Thyroid gland (tissue), 4 donors: ENCODE measurements at regions not wholly inside any gene's neighbourhood (a gene's known extent, or its start where the extent isn't known, plus 50 kb on each side); places are given as distances from the start of the nearest gene placed in this dataset.

Experiments
- DNase-seq, 2 donors: peaks; one replicate each; pipeline ENCODE4 v3.0.0-alpha.2; 2019
- H3K27ac ChIP-seq, 3 donors: fragments of 200-600 bp; sonication (generic); 1 replicate in 2 of 3; 2 replicates in 1 of 3; pipeline ENCODE4 v1.5.1; 2016 to 2019; ENCODE audit warnings: mild to moderate bottlenecking in 1 of 3, moderate library complexity in 1 of 3
- H3K27me3 ChIP-seq: fragments of 200-600 bp; sonication (generic); one replicate; pipeline ENCODE4 v1.5.1; 2019
- H3K36me3 ChIP-seq, 2 donors: fragments of 200-600 bp; sonication (generic); one replicate each; pipeline ENCODE4 v1.5.1; 2016 to 2019
- H3K4me1 ChIP-seq, 2 donors: fragments of 200-600 bp; sonication (generic); one replicate each; pipeline ENCODE4 v1.5.1; 2017 to 2019
- H3K4me3 ChIP-seq, 3 donors: fragments of 200-600 bp; sonication (generic); replicated peaks in 1 of 3; 1 replicate in 2 of 3; 2 replicates in 1 of 3; pipeline ENCODE4 v1.5.1; 2016; ENCODE audit warnings: mild to moderate bottlenecking in 1 of 3
- H3K9me3 ChIP-seq: fragments of 200-600 bp; sonication (generic); one replicate; pipeline ENCODE4 v1.5.1; 2017
- POLR2A ChIP-seq, 2 donors: fragments of 450-650 bp; IDR thresholded peaks; one replicate each; pipeline ENCODE4 v1.6.1; 2017; ENCODE audit warnings: antibody characterized with exemption in 2 of 2, mild to moderate bottlenecking in 2 of 2, moderate library complexity in 1 of 2
- WGBS, 2 donors: methylation state at CpG; one replicate each; pipeline ENCODE4 v1.1.5; 2017; 5-methylcytosine and 5-hydroxymethylcytosine counted together
- intact Hi-C: fragments of 100-400 bp; cut with DNase I; formaldehyde crosslinking; loops from one replicate; pipeline ENCODE4 v1.15.1; 2023
- TF ChIP-seq, protein P1 (sequence below), 6 experiments: fragments of 200-600 bp in 3 of 6; fragments of 450-650 bp in 3 of 6; sonication (generic) in 3 of 6; IDR thresholded peaks; one replicate each; pipeline ENCODE4 v1.5.1; 2016 to 2019; ENCODE audit warnings: antibody characterized with exemption in 6 of 6, mild to moderate bottlenecking in 2 of 6, inconsistent platforms in 1 of 6, moderate library complexity in 1 of 6

DNA sequence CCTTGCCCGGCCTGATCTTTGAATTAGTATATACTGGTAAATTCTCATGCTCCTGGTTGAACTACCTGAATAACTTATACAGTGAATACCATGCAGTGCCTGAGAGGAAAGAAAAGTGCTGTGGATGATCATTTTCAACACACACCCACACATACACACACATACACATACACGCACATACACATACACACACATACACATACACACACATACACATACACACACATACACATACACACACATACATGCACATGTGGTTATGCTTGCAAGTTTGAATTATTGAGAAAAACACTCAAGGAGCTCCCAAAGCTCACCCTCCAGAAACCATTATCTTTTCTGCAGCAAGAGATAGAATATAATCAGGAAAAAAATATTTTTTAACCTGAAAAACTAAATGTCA, 366.9 kb upstream of the RASGEF1B start:
- 73 to 85% methylated on average over 2 of the region's 2 CpGs for WGBS, 2 donors
- intact Hi-C loops, result no loop called here

DNA sequence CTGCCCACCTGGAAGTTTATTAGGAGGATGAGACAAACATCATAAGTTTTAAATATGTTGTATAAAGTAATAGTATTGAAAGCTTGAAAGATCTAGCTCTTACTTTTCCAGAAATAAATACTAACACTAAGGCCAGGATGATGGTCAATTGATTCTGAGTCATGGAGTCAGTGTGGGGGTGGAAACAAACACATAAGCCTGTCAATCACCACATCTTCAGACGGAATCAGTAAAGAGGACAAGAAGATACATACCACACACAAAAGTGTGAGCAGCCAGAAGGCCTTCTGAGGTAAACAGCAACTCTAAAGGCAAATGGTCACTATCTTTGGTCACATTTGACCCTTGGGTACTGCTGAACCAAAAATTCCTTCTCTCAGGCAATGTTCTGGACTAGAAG, 365.0 kb upstream of the RASGEF1B start:
- 34 to 93% methylated on average over 1 of the region's 1 CpG for WGBS, 2 donors
- DNase-seq, result no peak
- TF ChIP-seq POLR2A (IDR thresholded peaks at IDR 0.05), result no peak
- TF ChIP-seq, protein P1, sequence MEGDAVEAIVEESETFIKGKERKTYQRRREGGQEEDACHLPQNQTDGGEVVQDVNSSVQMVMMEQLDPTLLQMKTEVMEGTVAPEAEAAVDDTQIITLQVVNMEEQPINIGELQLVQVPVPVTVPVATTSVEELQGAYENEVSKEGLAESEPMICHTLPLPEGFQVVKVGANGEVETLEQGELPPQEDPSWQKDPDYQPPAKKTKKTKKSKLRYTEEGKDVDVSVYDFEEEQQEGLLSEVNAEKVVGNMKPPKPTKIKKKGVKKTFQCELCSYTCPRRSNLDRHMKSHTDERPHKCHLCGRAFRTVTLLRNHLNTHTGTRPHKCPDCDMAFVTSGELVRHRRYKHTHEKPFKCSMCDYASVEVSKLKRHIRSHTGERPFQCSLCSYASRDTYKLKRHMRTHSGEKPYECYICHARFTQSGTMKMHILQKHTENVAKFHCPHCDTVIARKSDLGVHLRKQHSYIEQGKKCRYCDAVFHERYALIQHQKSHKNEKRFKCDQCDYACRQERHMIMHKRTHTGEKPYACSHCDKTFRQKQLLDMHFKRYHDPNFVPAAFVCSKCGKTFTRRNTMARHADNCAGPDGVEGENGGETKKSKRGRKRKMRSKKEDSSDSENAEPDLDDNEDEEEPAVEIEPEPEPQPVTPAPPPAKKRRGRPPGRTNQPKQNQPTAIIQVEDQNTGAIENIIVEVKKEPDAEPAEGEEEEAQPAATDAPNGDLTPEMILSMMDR (IDR thresholded peaks at IDR 0.05), result no peak
- no peaks in the 10 kb centered on the region for H3K27me3 ChIP-seq
- intact Hi-C loops, result no loop called here
- no peak overlapping the region for H3K4me3 ChIP-seq
- H3K4me1 ChIP-seq, result no peaks in the 10 kb centered on the region
- no peak overlapping the region for H3K27ac ChIP-seq
- H3K9me3 ChIP-seq, result no peaks in the 10 kb centered on the region
- no peaks in the 10 kb centered on the region for H3K36me3 ChIP-seq

More for the DNA sequence above, 366.9 kb upstream of the RASGEF1B start:
- H3K27ac ChIP-seq, result no peak overlapping the region
- no peaks in the 10 kb centered on the region for H3K4me1 ChIP-seq
- no peaks in the 10 kb centered on the region for H3K36me3 ChIP-seq
- no peak for DNase-seq
- no peak overlapping the region for H3K4me3 ChIP-seq
- no peaks in the 10 kb centered on the region for H3K9me3 ChIP-seq
- TF ChIP-seq, protein P1 (IDR thresholded peaks at IDR 0.05), result no peak
- TF ChIP-seq POLR2A (IDR thresholded peaks at IDR 0.05), result no peak
- H3K27me3 ChIP-seq, result no peaks in the 10 kb centered on the region

DNA sequence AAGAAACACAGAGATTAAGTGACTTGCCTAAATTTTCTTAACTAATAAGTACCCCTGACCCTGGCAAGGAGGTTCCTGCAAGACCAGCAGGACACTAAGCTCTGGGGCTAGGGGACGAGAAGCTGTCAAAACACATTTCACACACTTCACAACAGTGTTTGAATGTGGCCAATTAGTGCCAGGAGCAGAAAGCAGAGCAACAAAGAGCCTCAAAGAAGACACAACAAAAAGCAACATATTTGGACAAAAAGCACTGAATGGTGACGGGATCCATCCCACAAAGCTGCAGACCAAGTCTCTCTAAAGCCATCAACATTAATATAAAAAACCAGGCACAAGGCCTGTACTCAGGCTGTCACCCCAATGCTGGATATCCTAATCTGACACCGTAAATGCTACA, 361.9 kb upstream of the RASGEF1B start:
- H3K27ac ChIP-seq, result no peak overlapping the region
- H3K27me3 ChIP-seq, result no peaks in the 10 kb centered on the region
- DNase-seq, result no peak
- no peaks in the 10 kb centered on the region for H3K9me3 ChIP-seq
- H3K36me3 ChIP-seq, result no peaks in the 10 kb centered on the region
- no peak overlapping the region for H3K4me3 ChIP-seq
- TF ChIP-seq, protein P1 (IDR thresholded peaks at IDR 0.05), result no peak
- no peak for TF ChIP-seq POLR2A (IDR thresholded peaks at IDR 0.05)
- intact Hi-C loops, result no loop called here
- 93 to 95% methylated on average over 3 of the region's 3 CpGs for WGBS, 2 donors
- no peaks in the 10 kb centered on the region for H3K4me1 ChIP-seq

DNA sequence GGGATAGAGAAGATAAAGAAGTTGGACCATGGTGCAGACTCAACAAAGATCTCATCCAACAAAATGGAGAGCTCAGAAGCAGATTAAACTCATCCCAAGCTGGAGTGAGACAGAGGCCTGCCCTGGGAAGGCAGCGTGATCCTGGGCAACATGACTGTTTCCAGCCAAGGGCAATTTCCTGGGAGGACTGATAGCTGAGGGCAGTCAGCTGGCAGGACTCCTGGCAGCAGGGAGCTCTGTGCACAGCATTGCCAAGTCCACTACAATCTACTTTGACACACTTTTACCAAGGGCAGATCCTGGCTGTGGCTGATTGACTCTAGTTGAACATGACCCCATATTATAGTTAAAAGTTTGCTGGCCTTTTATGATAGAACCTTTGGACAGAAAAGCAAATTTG, 357.3 kb upstream of the RASGEF1B start:
- WGBS, 2 donors, result 88 to 89% methylated on average over 1 of the region's 1 CpG
- Histone ChIP-seq H3K9me3 (no peaks in the 10 kb centered on the region), H3K36me3 (no peaks in the 10 kb centered on the region), H3K4me1 (no peaks in the 10 kb centered on the region), H3K27ac (no peak overlapping the region), H3K27me3 (no peaks in the 10 kb centered on the region), H3K4me3 (no peak overlapping the region)
- intact Hi-C loops, result no loop called here
- DNase-seq, result no peak
- no peak for TF ChIP-seq POLR2A (IDR thresholded peaks at IDR 0.05)
- TF ChIP-seq, protein P1 (IDR thresholded peaks at IDR 0.05), result no peak

DNA sequence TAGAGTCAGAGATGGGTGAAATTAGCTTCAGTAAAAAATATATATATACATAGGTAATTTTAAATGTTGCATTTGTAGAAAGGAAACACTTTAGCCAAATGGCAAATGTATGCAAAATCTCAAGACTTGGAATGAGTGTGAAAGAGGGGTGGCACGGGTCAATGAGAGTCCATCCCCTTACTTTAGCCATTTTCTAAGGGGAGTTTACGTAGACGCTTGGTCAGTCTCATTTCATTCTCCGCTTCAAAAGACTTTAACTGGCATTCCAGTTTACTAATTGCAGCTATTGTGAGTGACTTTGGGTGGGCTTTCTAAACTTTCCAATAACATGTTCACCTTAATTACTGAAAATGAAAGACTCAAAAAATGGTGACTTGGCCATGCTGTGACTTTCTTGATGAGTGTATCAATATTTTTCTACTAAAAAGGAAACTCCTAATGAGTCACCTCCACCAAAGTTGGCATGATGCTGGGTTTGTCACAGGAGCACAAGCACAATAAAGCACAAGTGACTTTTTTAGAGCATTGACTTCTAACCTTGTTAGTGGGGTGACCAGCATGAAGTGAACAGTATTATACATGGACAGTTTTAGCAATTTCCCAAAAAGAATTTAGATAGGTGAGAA, 356.0 kb upstream of the RASGEF1B start:
- H3K4me3 ChIP-seq, result no peak overlapping the region

More for the DNA sequence above, 356.0 kb upstream of the RASGEF1B start:
- no peak overlapping the region for H3K27ac ChIP-seq
- no peaks in the 10 kb centered on the region for H3K36me3 ChIP-seq
- intact Hi-C loops, result no loop called here
- WGBS, 2 donors, result 92 to 94% methylated on average over 4 of the region's 4 CpGs
- no peak for TF ChIP-seq POLR2A (IDR thresholded peaks at IDR 0.05)
- TF ChIP-seq, protein P1 (IDR thresholded peaks at IDR 0.05), result no peak
- no peaks in the 10 kb centered on the region for H3K9me3 ChIP-seq
- no peaks in the 10 kb centered on the region for H3K27me3 ChIP-seq
- H3K4me1 ChIP-seq, result no peaks in the 10 kb centered on the region
- no peak for DNase-seq
